ENCODE measurements at regions not wholly inside any gene's neighbourhood (a gene's known extent, or its start where the extent isn't known, plus 50 kb on each side); places are given as distances from the start of the nearest gene placed in this dataset.

DNA sequence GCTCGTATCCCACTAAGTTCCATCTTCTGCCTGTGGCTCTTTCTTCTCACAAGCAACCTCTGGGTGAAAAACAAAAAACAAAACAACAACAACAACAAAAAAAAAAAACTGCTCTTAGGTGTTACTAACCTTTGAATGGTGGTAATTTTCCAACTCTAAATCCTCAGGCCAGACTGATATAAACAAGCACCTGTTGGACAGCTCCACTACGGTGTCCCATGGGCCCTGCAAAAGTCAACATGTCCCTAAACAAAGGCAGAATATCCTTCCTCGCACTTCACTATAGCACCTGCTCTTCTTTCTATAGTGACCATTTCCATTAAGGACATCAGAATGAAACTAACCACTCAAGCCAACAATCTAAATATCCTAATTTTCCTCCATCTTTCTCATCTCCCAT lies 54.6 kb upstream of the PARM1 start:
- DNase-seq: no peak

- DNase-seq: no peak
Observed at GRCh38 chr4:74875451-74875850, 57.5 kb upstream of the PARM1 start.

DNA sequence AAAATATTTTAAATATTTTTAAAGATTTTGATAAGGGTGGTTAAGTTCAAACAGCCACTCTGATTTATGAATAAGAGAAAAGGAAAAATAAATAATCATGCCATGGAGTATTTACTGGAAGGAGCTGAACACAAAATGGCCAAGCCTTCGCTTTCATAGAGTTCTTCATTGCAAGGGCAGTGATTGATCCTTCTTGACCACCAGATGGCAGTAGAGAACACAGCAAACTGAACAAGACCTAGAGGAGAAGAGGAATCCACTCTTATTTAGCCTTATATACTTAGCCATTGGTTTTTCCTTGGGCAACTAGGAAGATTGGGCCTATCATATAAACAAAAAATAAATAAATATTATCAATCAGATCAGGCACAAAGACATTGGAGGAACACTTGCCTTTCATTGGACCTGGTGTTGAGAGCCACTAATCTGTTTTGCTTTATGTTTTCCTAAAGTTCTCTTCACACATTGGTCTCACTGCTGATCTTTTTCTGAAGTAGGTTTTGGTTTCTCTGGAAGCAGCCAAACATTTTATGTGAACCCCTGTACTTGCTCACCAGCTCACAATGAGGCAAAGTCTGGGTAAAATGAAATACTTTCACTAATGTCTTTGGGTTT lies 58.1 kb upstream of the PARM1 start:
- DNase-seq: peak; percentile 86

- peak; percentile 96 for DNase-seq
Observed at GRCh38 chr4:74873545-74874301, 59.2 kb upstream of the PARM1 start.

DNA sequence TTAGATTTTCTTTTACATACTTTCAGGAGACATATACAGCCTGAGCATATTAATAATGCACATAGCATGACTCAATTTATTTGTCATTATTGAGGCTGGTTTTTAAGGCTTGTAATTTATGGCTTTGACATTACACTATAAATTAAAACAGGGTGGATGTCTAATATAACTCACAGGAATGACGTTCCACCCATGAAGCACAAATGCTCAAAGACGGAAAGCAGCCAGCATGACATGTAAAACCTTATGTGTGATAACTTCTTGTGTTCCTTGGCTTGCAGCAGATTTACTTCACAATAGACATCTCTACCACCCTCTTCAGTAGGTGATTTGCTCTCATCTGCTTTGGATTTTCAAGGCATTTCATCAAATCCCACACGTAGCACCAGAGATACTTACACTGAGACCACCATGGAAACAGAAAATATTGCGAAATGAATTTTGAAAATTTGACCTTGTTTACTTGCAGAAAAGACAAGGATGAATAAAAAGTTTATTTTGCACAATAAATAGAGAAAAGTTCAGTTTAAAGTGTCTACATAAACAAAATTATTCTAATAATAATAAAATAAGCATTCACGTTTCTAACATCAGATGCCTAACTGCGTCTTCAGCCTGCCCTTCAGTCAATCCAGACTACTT lies 64.7 kb upstream of the BTC start:
- no peak for DNase-seq

- no peak for DNase-seq
Observed at GRCh38 chr4:74855879-74856278, 61.6 kb upstream of the BTC start.

GRCh38 chr4:74848774-74849173 lies 54.5 kb upstream of the BTC start:
- no peak for DNase-seq

GRCh38 chr4:74845834-74846233 lies 51.5 kb upstream of the BTC start:
- no peak for DNase-seq
